Caki2 (cell line): ENCODE measurements at regions not wholly inside any gene's neighbourhood (a gene's known extent, or its start where the extent isn't known, plus 50 kb on each side); places are given as distances from the start of the nearest gene placed in this dataset.
A peak's percentile ranks its signal among the peaks of the same experiment; 100 is the strongest.

Source experiments
- DNase-seq: peaks from one replicate; pipeline ENCODE4 v3.0.0-alpha.2; 2015; ENCODE audit warnings: low read depth
- in situ Hi-C: cut with HindIII; loops from 2 replicates; pipeline ENCODE4 v1.10.0; 2016; ENCODE audit warnings: low sequenced_read_pairs, low pct_unique_long_range_greater_than_20kb, mixed read lengths

- in situ Hi-C loops: no loop called here
These were observed 507.8 kb downstream of the MAT2B start for GRCh38 chr5:164013077-164013670.

GRCh38 chr5:164020116-164020515, 514.7 kb downstream of the MAT2B start:
- in situ Hi-C loops: no loop called here

More at GRCh38 chr5:164013077-164013670, 507.8 kb downstream of the MAT2B start:
- DNase-seq: peak; percentile 59

GRCh38 chr5:164027738-164028137, 522.3 kb downstream of the MAT2B start:
- in situ Hi-C loops: no loop called here
- DNase-seq: no peak

More at GRCh38 chr5:164020116-164020515, 514.7 kb downstream of the MAT2B start:
- DNase-seq: no peak

GRCh38 chr5:164038128-164038783, 532.8 kb downstream of the MAT2B start:
- in situ Hi-C loops: no loop called here
- no peak for DNase-seq

GRCh38 chr5:164041105-164041504, 535.7 kb downstream of the MAT2B start:
- in situ Hi-C loops: no loop called here
- DNase-seq: no peak

GRCh38 chr5:164048359-164048926, 543.0 kb downstream of the MAT2B start:
- DNase-seq: no peak
- in situ Hi-C loops: no loop called here

- no peak for DNase-seq
- in situ Hi-C loops: no loop called here
These were observed 546.3 kb downstream of the MAT2B start for GRCh38 chr5:164051745-164052144.

GRCh38 chr5:164052536-164053093, 547.2 kb downstream of the MAT2B start:
- DNase-seq: no peak
- in situ Hi-C loops: no loop called here

- DNase-seq: no peak
- in situ Hi-C loops: no loop called here
These were observed 547.7 kb downstream of the MAT2B start for GRCh38 chr5:164053123-164053522.

GRCh38 chr5:164054461-164054860, 549.0 kb downstream of the MAT2B start:
- in situ Hi-C loops: no loop called here
- DNase-seq: no peak

- DNase-seq: no peak
- in situ Hi-C loops: no loop called here
These were observed 551.7 kb downstream of the MAT2B start for GRCh38 chr5:164057121-164057520.

GRCh38 chr5:164058621-164059020, 553.2 kb downstream of the MAT2B start:
- no peak for DNase-seq
- in situ Hi-C loops: no loop called here

GRCh38 chr5:164059471-164059870, 554.1 kb downstream of the MAT2B start:
- in situ Hi-C loops: no loop called here
- no peak for DNase-seq

GRCh38 chr5:164060786-164061355, 555.5 kb downstream of the MAT2B start:
- in situ Hi-C loops: no loop called here
- no peak for DNase-seq

GRCh38 chr5:164062304-164062703, 556.9 kb downstream of the MAT2B start:
- no peak for DNase-seq
- in situ Hi-C loops: no loop called here

GRCh38 chr5:164065266-164065665, 559.8 kb downstream of the MAT2B start:
- in situ Hi-C loops: no loop called here

GRCh38 chr5:164071671-164072070, 566.3 kb downstream of the MAT2B start:
- DNase-seq: no peak
- in situ Hi-C loops: no loop called here

More at GRCh38 chr5:164065266-164065665, 559.8 kb downstream of the MAT2B start:
- DNase-seq: no peak

- in situ Hi-C loops: no loop called here
- DNase-seq: no peak
These were observed 567.7 kb downstream of the MAT2B start for GRCh38 chr5:164073081-164073480.

- DNase-seq: no peak
- in situ Hi-C loops: no loop called here
These were observed 571.1 kb downstream of the MAT2B start for GRCh38 chr5:164076556-164076955.
